HL-60 (cell line): ENCODE measurements at regions not wholly inside any gene's neighbourhood (a gene's known extent, or its start where the extent isn't known, plus 50 kb on each side); places are given as distances from the start of the nearest gene placed in this dataset.
A peak's percentile ranks its signal among the peaks of the same experiment; 100 is the strongest.

ENCODE experiments used
- DNase-seq, 2 experiments: peaks; one replicate each; pipeline ENCODE4 v3.0.0-alpha.2; 2010 to 2020; ENCODE audit warnings: low read depth in 1 of 2, low spot score in 1 of 2
- H3K27ac ChIP-seq: fragments of 250-450 bp; sonication (Bioruptor Pico); replicated peaks from 2 replicates; pipeline ENCODE4 v1.5.1; 2020; ENCODE audit warnings: mild to moderate bottlenecking, moderate library complexity
- H3K27me3 ChIP-seq: fragments of 250-450 bp; sonication (Bioruptor Pico); 2 replicates; pipeline ENCODE4 v1.5.1; 2021; ENCODE audit warnings: mild to moderate bottlenecking, moderate library complexity; ENCODE audit not compliant: insufficient read depth, poor library complexity, severe bottlenecking
- H3K4me3 ChIP-seq: replicated peaks from 2 replicates; pipeline ENCODE4 v1.5.1; 2011; ENCODE audit warnings: mild to moderate bottlenecking, control low read depth, low read length; ENCODE audit not compliant: insufficient read depth
- CTCF ChIP-seq: IDR thresholded peaks from one replicate; pipeline ENCODE4 v1.5.1; 2011; ENCODE audit warnings: low read length, control low read depth, inconsistent platforms; ENCODE audit not compliant: insufficient read depth
- GABPA ChIP-seq: IDR thresholded peaks from 2 replicates; pipeline ENCODE4 v1.6.1; 2012; ENCODE audit warnings: low read depth
- POLR2AphosphoS5 ChIP-seq: IDR thresholded peaks from 2 replicates; pipeline ENCODE4 v1.6.1; 2012; ENCODE audit warnings: low read depth
- REST ChIP-seq: IDR thresholded peaks from 2 replicates; pipeline ENCODE4 v1.6.1; 2012; ENCODE audit warnings: low read depth; ENCODE audit not compliant: insufficient replicate concordance
- SPI1 ChIP-seq: IDR thresholded peaks from 2 replicates; pipeline ENCODE4 v1.6.1; 2012; ENCODE audit warnings: low read depth, mild to moderate bottlenecking, borderline replicate concordance

- H3K4me3 ChIP-seq, result no peak overlapping the region
- DNase-seq, result no peak
- H3K27ac ChIP-seq, result no peak overlapping the region
- no peaks in the 10 kb centered on the region for H3K27me3 ChIP-seq
- TF ChIP-seq POLR2AphosphoS5 (no peak), SPI1 (no peak), REST (no peak), GABPA (no peak), CTCF (no peak)
Observed at GRCh38 chr14:37665951-37666350, 70.5 kb downstream of the TTC6 start.

- no peak for DNase-seq
Observed at GRCh38 chr14:37668646-37669045, 73.2 kb downstream of the TTC6 start.

GRCh38 chr14:37669242-37669641 is 73.8 kb downstream of the TTC6 start:
- H3K27me3 ChIP-seq, result no peaks in the 10 kb centered on the region
- TF ChIP-seq SPI1, result 0 out of 2 replicates have a peak, but pooled peaks have one; percentile 18
- TF ChIP-seq CTCF, result no peak
- H3K27ac ChIP-seq, result no peak overlapping the region
- no peak for DNase-seq
- no peak overlapping the region for H3K4me3 ChIP-seq

More at GRCh38 chr14:37668646-37669045, 73.2 kb downstream of the TTC6 start:
- TF ChIP-seq GABPA, result no peak
- Histone ChIP-seq H3K27me3 (no peaks in the 10 kb centered on the region), H3K4me3 (no peak overlapping the region), H3K27ac (no peak overlapping the region)

GRCh38 chr14:37673439-37673838 is 78.0 kb downstream of the TTC6 start:
- no peaks in the 10 kb centered on the region for H3K27me3 ChIP-seq
- no peak for TF ChIP-seq REST
- no peak for TF ChIP-seq GABPA
- no peak for TF ChIP-seq POLR2AphosphoS5
- TF ChIP-seq SPI1, result no peak
- no peak for TF ChIP-seq CTCF
- H3K4me3 ChIP-seq, result no peak overlapping the region
- DNase-seq, result no peak
- no peak overlapping the region for H3K27ac ChIP-seq
